Adipocyte (in vitro differentiated cells): ENCODE measurements at regions not wholly inside any gene's neighbourhood (a gene's known extent, or its start where the extent isn't known, plus 50 kb on each side); places are given as distances from the start of the nearest gene placed in this dataset.

Experiments used
- DNase-seq: peaks from one replicate; pipeline ENCODE4 v3.0.0-alpha.2; 2015; ENCODE audit warnings: low read depth
- H3K27me3 ChIP-seq: replicated peaks from 2 replicates; pipeline ENCODE4 v1.7.0; 2013; ENCODE audit warnings: mild to moderate bottlenecking, low read length, moderate library complexity; ENCODE audit not compliant: control insufficient read depth, insufficient read depth
- H3K36me3 ChIP-seq: 2 replicates; pipeline ENCODE4 v1.7.0; 2013; ENCODE audit warnings: low read length, mild to moderate bottlenecking, moderate library complexity; ENCODE audit not compliant: control insufficient read depth, insufficient read depth, severe bottlenecking
- H3K4me1 ChIP-seq: 2 replicates; pipeline ENCODE4 v1.7.0; 2013; ENCODE audit warnings: mild to moderate bottlenecking, low read length, moderate library complexity; ENCODE audit not compliant: control insufficient read depth, insufficient read depth
- H3K4me3 ChIP-seq: 2 replicates; pipeline ENCODE4 v1.7.0; 2013; ENCODE audit warnings: mild to moderate bottlenecking, low read length, moderate library complexity
- H3K9ac ChIP-seq: 2 replicates; pipeline ENCODE4 v1.7.0; 2013; ENCODE audit warnings: mild to moderate bottlenecking, low read length, moderate library complexity
- H3K9me3 ChIP-seq: 2 replicates; pipeline ENCODE4 v1.7.0; 2013; ENCODE audit warnings: mild to moderate bottlenecking, low read length, moderate library complexity; ENCODE audit not compliant: control insufficient read depth

DNA sequence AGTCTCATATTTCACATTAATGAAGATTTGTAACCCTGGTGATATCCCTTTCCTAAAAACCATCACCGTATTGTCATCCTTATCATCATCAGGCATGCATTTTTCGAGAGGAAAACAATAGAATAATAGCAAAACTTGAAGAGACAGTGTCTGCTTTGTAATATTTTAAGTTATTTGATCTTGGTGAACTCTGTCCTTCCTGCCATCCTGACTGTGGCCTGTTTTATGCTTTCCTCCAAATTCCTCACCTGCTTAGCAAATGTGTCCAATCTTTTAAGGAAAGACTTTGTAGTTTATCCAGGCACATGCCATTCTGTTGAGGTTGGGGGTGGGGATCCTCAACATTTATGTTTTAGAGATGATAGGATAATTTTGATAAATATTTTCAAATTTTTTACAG, 306.1 kb upstream of the COL8A1 start:
- no peaks in the 10 kb centered on the region for H3K36me3 ChIP-seq
- H3K4me3 ChIP-seq: no peak overlapping the region
- no peak overlapping the region for H3K9ac ChIP-seq
- no peaks in the 10 kb centered on the region for H3K27me3 ChIP-seq
- H3K4me1 ChIP-seq: peaks cover 17% of the 10 kb centered on the region
- H3K9me3 ChIP-seq: no peaks in the 10 kb centered on the region
- no peak for DNase-seq

DNA sequence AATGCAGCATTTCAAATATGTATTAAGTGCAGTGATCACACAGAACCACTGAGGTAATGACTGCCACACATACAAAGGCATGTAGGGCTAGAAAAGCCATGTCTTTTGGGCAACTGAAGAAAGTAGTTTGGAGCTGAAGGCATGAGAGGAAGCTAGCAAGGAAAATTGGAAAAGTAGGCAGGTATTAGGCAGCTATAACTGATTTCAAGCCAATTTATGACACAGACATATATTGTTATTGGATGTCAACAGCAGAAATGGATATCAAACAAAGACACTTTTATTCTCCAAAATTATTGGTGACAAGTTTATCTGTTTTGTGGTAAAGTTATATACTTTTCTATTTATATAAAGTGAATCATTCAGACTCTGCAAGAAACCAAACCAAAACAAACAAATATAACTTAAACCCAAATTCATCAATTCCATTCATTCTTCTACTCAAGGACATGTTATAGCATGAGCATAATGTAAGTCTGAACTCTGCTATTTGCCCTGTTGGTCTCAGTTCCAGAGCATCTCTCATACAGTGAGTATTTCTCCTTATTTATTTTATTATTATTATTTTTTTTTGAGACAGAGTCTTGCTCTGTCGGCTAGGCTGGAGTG, 307.4 kb upstream of the COL8A1 start:
- no peaks in the 10 kb centered on the region for H3K36me3 ChIP-seq
- H3K9ac ChIP-seq: no peak overlapping the region
- peak; percentile 38 for DNase-seq
- H3K4me3 ChIP-seq: no peak overlapping the region
- no peaks in the 10 kb centered on the region for H3K27me3 ChIP-seq
- no peaks in the 10 kb centered on the region for H3K9me3 ChIP-seq
- H3K4me1 ChIP-seq: peaks cover 17% of the 10 kb centered on the region

DNA sequence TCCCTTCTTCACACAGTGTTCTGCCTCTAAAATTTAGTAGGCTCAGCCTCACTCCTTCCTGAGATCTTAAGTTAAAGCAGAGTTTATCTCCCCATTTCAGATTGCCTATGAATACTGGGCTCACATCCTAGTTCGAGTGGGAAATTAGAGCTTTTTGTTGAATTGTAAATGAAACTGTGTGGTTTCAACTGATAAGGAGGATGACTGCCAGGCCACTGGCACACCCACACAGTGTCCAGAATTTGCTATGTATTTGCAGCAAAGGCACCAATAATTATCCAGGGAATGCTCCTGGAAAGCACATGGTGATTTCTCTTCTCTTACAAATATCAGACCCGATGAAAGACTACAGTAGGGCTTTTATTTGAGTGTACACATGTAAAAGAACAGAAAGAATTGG, 308.1 kb upstream of the COL8A1 start:
- no peak overlapping the region for H3K9ac ChIP-seq
- H3K36me3 ChIP-seq: no peaks in the 10 kb centered on the region
- H3K4me1 ChIP-seq: peaks cover 21% of the 10 kb centered on the region
- no peaks in the 10 kb centered on the region for H3K9me3 ChIP-seq
- no peak overlapping the region for H3K4me3 ChIP-seq
- H3K27me3 ChIP-seq: no peaks in the 10 kb centered on the region
- peak; percentile 40 for DNase-seq

DNA sequence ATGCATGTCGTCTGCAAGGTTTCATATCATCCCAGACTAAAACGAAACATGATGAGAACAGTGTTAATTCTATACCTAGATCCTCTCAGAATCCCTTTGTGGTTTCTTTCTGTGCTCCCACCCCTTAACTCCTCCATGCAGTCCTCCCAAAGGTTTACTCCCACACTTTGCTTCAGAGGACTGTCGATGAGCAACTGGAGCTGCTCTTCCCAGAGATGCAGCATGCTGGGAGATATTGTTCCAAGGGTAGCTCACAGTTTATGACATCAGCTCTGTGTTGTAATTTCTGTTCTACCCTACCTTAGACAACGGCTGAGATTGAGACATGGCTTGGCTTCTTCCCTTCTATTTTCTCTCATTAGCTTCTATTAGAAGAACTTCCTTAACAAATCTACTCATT, 313.0 kb upstream of the COL8A1 start:
- Histone ChIP-seq H3K9ac (no peak overlapping the region), H3K4me3 (no peak overlapping the region), H3K36me3 (no peaks in the 10 kb centered on the region), H3K4me1 (peaks cover 16% of the 10 kb centered on the region), H3K9me3 (no peaks in the 10 kb centered on the region), H3K27me3 (no peaks in the 10 kb centered on the region)
- DNase-seq: no peak

DNA sequence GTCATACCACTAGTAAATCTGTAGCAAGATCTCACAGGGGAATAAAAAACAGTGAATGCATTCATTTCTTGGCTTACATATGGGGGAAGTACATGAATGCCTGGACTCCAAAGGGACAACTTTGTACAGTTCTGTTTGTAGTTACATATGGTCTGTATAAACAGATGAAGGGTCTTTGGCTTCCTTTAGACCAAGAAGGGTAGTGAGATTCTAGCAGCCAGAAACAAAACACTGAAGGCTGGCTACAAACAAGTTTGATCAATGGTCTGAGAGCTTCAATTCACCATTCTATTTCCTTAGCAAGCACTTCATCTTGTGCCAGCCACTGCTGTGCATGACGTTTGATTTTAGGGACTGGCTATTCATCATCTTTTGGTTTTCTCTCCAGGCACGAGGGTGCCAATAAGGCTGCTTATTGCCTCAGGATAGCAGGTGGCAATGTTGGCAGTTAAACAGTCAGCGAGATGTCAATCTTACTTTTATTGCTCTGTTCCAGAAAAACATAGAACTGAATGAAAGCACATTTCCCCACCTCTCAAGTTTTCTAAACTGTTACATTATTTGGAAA, 313.7 kb upstream of the COL8A1 start:
- H3K9me3 ChIP-seq: no peaks in the 10 kb centered on the region
- no peak overlapping the region for H3K4me3 ChIP-seq
- H3K9ac ChIP-seq: no peak overlapping the region
- H3K27me3 ChIP-seq: no peaks in the 10 kb centered on the region
- H3K4me1 ChIP-seq: peaks cover 15% of the 10 kb centered on the region
- no peaks in the 10 kb centered on the region for H3K36me3 ChIP-seq
- DNase-seq: no peak

DNA sequence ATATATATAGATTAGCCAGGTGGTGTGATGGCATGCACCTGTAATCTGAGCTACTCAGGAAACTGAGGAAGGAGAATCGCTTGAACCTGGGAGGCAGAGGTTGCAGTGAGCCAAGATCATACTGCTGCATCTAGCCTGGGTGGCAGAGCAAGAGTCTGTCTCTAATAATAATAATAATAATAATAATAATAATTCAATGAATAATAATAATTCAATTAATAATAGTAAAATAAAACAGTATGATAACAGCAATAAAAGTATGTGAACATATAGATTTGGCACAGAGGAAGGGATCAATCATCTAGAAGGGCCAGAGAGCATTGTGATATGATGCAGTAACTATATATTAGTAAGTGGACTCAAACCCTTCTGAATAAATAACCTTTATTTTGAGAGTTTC, 314.5 kb upstream of the COL8A1 start:
- peaks cover 20% of the 10 kb centered on the region for H3K4me1 ChIP-seq
- DNase-seq: no peak
- H3K4me3 ChIP-seq: no peak overlapping the region
- no peaks in the 10 kb centered on the region for H3K36me3 ChIP-seq
- H3K9ac ChIP-seq: no peak overlapping the region
- no peaks in the 10 kb centered on the region for H3K27me3 ChIP-seq
- H3K9me3 ChIP-seq: no peaks in the 10 kb centered on the region

DNA sequence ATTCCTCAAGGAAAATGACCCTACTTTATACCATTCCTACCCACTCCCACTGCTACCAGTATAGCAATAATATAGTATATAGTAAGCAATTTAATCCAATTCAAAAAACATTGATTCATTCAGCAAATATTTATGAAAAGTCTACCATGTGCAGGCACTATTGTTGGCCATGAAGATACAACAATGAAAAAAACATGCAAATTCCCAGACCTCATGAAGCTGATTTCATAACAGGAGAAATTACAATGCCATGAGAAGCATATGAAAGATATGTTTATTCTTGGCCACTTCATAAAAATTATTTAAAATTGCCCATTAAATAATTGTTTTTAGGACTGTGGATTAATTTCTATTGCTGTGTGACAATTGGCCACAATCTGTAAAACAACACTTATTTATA, 315.8 kb upstream of the COL8A1 start:
- H3K36me3 ChIP-seq: no peaks in the 10 kb centered on the region
- DNase-seq: no peak
- no peak overlapping the region for H3K9ac ChIP-seq
- H3K27me3 ChIP-seq: no peaks in the 10 kb centered on the region
- peaks cover 29% of the 10 kb centered on the region for H3K4me1 ChIP-seq
- H3K4me3 ChIP-seq: no peak overlapping the region
- no peaks in the 10 kb centered on the region for H3K9me3 ChIP-seq

DNA sequence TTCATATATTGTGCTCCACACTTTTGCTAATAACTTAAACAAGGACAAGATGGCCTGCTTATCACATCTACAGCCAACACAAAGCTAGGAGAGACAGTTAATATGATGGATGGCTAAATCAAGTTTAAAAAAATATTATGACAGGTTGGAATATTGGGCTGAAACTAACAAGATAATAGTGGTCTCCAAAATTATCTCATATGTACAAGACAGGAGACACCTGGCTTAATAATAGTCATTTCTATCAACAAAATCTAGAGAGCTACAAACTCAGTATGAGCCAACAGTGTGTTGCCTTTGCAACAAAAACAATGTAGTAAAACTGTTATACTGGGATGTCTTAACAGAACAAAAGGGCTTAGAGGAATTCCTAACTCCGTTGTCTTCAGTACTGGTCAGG, 317.1 kb upstream of the COL8A1 start:
- Histone ChIP-seq H3K9me3 (no peaks in the 10 kb centered on the region), H3K27me3 (no peaks in the 10 kb centered on the region), H3K4me1 (peaks cover 31% of the 10 kb centered on the region), H3K9ac (no peak overlapping the region), H3K36me3 (no peaks in the 10 kb centered on the region), H3K4me3 (no peak overlapping the region)
- DNase-seq: no peak

DNA sequence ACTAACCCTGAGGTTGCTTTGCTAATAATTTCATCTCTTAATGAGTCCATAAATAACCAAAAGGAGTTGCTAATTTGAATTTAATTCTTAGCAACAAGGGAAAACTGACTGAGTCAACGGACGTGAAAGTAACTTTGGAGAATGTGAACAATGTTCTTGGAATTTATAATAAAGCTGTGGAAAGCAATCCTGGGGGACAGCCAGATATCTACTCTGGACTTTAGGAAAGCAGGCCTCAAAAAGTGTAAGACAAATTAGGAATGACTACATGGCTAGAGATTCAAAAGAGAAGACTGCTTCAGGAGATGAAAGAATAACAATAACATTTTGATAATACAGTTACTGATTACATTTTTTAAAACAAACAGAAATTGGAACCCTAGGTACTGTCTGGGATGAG, 318.4 kb upstream of the COL8A1 start:
- DNase-seq: peak; percentile 84
- peaks cover 25% of the 10 kb centered on the region for H3K4me1 ChIP-seq
- H3K4me3 ChIP-seq: no peak overlapping the region
- H3K9me3 ChIP-seq: no peaks in the 10 kb centered on the region
- no peaks in the 10 kb centered on the region for H3K27me3 ChIP-seq
- no peaks in the 10 kb centered on the region for H3K36me3 ChIP-seq
- H3K9ac ChIP-seq: peak overlapping the region; percentile 36

DNA sequence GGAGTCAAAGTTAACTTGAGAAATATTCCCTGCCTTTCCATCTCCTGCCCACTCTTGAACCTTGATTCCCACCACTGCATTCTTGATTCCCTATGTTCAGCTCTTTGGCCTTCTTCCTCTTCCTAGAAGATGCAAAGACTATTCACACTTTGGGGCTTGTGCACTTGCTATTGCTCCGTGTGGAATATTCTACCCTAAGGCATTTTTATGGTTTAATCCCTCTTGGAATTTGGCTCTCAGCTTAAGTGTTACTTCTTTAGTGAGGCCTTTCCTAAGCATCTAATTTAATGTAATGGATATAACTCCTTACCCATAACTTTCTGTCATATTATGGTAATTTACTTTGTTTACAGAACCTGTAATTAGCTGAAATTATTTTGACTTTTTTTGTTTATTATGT, 318.9 kb upstream of the COL8A1 start:
- Histone ChIP-seq H3K9ac (peak overlapping the region; percentile 36), H3K4me1 (peaks cover 25% of the 10 kb centered on the region), H3K4me3 (no peak overlapping the region), H3K9me3 (no peaks in the 10 kb centered on the region), H3K36me3 (no peaks in the 10 kb centered on the region), H3K27me3 (no peaks in the 10 kb centered on the region)
- DNase-seq: peak; percentile 34

DNA sequence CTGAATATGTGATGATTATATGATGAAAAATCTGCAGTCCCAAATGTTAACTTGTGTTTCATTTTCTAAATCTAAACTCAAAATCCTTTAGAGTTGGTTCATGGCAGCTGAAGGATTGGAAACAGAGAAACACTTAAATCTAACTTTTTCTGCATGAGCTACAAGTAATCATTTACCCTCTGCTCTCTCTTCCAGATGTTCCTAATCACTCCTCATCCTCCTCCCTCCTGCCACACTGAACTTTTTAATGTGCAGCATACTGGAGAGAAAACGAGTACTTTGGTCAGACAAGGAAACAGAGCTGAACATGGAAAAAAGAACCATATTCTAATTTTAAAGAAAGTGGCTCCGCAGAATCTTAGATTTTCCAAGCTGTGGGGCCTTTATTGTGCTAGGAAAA, 321.2 kb upstream of the COL8A1 start:
- Histone ChIP-seq H3K9me3 (no peaks in the 10 kb centered on the region), H3K4me3 (no peak overlapping the region), H3K9ac (peak overlapping the region; percentile 14), H3K4me1 (peaks cover 25% of the 10 kb centered on the region), H3K27me3 (no peaks in the 10 kb centered on the region), H3K36me3 (no peaks in the 10 kb centered on the region)
- DNase-seq: peak; percentile 60

DNA sequence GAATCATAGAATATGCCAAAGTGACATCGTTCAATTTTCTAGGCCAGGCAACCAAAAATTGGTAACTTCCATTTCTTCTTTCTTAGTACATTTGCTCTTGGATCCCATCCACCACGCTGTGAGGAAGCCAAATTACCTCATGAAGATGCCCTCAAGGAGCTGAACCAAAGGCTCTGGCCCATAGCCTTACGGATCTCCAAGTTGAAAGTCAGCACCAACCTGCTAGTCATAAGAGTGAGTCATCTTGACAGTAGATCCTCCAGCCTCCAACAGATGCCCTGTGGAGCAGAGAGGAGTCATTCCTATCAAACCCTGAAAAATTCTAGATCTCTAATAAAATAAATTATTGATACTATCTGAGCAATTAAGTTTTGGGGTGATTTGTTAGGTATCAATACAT, 322.5 kb upstream of the COL8A1 start:
- peaks cover 25% of the 10 kb centered on the region for H3K4me1 ChIP-seq
- H3K36me3 ChIP-seq: no peaks in the 10 kb centered on the region
- H3K27me3 ChIP-seq: no peaks in the 10 kb centered on the region
- H3K9me3 ChIP-seq: no peaks in the 10 kb centered on the region
- no peak overlapping the region for H3K4me3 ChIP-seq
- DNase-seq: no peak
- no peak overlapping the region for H3K9ac ChIP-seq
